HPDE6-E6E7 (cell line): ENCODE measurements at regions not wholly inside any gene's neighbourhood (a gene's known extent, or its start where the extent isn't known, plus 50 kb on each side); places are given as distances from the start of the nearest gene placed in this dataset.

ENCODE experiments used
- DNase-seq: peaks from one replicate; pipeline ENCODE4 v3.0.0; 2011; ENCODE audit warnings: missing footprints; ENCODE audit errors: extremely low spot score

- DNase-seq: no peak
These were observed 129.2 kb upstream of the PDZRN3 start for GRCh38 chr3:73753985-73754384.

DNA sequence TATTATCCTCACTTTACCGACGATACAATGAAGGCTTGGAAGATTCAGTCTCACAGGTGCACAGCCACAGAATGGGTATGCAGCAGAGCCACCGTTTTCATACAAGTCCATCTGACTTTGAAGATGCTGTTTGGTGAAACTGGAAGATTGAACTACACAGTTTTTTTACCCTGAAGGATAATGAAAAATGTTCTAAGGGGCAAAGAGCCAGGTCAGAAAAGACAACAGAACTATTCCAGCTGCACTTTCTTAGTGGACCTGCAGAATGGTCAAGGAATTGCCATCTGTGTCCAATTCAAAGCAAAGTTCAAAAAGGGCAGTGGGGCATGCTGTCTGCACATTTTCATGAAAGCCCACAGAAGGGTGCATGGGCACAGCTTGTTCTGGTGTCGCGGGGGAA lies 127.6 kb upstream of the PDZRN3 start:
- no peak for DNase-seq

DNA sequence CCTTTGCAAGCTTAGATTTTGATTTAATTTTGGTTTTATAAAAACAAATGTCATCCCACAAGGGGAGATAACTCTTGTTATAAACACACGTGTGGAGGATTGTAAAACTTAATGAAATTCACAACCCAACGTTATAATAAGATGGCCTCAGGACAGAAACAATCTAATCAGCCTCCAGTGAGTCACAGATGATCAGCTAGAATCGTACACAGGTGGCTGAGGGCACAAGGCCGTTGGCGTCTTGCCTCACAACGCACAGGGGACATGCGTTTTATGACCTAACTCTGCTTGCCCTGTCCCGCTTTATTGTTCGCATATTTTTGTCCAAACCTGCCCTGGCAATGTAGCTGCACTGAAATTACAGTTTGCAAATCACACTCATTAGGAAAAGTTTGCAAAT lies 121.9 kb upstream of the PDZRN3 start:
- DNase-seq: no peak

- no peak for DNase-seq
These were observed 120.9 kb upstream of the PDZRN3 start for GRCh38 chr3:73745526-73746191.

DNA sequence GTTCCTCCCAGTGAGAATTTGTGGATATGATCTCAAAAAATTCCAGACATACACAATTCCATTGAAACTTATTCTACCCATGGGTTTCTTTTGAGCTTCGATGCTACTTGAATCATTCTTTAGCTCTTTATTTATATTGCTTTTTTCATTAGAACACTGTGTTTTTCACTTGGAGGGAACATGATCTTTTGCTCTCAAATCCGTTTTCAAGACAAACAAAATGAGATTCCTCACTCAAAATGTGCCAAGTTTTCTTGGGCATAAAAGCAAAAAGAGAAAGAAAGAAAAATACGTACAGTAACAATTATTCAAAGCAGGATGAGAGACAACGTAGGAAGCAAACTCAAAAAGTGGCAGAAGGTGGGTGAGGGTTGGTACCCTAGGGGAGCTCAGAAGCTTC lies 118.8 kb upstream of the PDZRN3 start:
- no peak for DNase-seq

- no peak for DNase-seq
These were observed 115.2 kb upstream of the PDZRN3 start for GRCh38 chr3:73739791-73740453.

DNA sequence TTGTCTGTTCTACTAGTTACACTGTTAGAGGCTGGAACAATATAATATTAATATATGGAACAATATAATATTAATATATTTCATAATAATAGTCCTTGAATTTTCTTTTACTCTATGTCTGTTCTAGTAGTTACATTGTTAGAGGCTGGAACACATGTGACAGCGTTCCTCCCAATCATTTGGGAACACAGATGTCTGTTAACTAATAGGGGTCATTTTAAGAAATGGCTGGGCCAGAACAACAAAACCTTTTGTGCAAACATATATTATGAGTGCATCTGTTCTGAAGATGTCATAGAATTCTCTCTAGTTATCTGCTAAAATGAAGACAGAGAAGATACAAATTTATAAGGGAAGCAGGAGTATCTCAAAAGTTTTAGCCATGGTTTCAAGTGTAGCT lies 114.0 kb upstream of the PDZRN3 start:
- no peak for DNase-seq

GRCh38 chr3:73734211-73735089 lies 109.7 kb upstream of the PDZRN3 start:
- DNase-seq: no peak

DNA sequence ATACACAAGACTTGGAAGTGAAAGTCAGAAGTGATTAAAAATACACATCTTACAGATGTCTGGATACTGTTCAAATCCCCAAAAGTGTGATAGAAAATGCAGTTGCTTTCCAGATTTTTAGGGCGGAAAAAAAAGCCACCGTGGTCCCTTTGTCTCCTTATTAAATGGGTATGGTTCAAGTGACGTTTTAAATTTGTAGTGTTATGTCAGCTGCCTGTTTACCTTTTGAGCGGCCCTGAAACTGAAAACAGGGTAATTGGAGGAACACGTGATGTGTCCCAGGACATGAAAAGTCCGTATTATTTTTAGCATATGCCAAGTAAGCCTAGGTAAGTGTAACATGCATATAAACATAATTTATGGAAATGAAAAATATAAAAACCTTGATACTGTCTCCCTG lies 109.0 kb upstream of the PDZRN3 start:
- no peak for DNase-seq

DNA sequence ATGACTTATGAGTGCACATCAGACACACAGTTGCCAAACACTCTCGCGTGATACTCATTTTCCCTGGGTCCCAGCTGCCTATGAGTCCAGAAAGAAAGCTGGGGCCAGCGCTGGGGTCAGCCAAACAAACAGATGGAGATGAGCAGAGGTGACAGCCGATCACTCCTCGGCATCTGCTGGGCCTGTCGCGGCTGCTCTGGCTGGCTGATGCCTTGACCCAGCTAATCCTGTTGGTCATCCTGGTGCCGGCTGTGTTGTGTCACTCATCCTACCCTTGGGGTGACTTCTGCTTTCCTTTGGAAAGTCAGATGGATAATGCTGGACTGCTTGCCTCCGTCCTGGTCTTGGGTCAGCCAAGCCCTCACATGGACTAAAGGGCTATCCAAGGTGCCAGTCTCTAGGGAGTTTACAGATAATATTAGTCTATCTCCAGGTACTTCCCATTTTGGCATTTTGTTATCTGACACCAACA lies 105.3 kb upstream of the PDZRN3 start:
- DNase-seq: no peak

DNA sequence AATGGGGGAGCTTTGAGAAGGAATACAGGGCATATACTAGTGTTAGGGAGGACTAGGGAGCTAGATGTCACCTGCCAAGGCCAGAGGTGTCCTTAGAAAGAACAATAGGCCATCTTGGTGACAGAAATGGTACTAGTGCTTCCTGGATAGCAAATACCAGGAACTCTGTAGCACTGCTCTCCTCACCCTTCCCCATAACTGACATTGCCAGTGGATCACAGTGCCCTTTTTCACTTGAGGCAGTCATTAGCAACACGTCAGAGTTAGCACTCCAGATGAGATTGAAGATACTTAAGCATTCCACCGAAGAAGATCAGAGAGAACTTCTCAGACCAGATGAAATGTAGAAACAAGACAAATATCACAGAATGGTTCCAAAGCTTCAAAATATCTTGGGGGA lies 103.1 kb upstream of the PDZRN3 start:
- DNase-seq: no peak

DNA sequence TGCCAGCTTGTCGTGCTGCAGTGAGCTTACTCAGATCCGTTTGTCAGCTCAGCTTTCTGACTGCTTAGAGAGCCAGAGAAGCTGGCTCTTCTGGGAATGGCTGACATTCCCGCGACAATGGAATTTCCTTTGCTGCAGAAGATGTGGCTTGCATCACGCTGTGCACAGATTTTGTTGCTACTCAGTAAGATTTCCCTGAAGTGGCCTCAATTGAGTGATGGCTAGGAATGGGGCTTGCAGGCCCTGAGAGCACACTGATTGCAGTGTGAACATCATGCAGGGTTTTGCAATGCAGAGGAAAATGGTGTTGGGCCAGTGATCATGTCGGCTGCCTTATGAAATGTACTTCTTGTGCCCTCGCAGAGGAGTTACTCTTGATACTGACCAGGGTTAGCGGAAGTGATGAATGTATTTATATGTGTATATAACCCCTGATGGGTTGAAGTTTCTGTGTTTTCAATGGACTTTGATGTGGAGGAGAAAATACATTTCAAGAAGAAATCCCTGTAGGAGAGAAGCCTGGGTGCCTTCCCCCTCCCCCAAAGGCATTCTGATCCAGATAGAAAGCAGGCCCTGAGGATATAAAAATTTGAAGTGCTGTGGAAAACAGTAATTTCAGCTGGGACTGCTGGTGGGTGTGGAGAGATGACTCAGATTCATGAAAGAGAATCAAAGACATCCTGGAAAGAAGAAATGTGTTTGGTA lies 102.5 kb upstream of the PDZRN3 start:
- DNase-seq: no peak

GRCh38 chr3:73723596-73723995 lies 98.9 kb upstream of the PDZRN3 start:
- DNase-seq: no peak

GRCh38 chr3:73719861-73720260 lies 95.1 kb upstream of the PDZRN3 start:
- DNase-seq: no peak

DNA sequence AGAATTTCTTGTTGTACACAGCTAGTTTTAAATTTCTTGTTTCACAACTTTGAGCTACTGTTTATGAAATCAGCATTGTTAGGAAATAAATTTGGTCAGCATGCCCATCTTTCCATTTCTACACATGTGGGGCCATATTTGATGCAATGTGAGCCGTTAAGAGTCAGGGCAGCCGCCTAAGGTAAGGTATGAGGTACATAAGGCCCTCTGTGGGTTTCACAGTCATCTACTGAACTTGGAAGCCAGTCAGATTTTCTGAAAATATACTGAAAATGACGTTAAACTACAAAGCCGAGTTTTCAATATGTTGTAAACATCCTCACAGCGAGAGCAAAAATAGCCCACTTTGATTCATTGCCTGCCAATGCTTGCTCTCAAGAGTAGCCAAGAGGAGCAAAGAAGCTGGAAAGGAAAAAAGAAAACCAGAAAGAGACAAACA lies 94.7 kb upstream of the PDZRN3 start:
- DNase-seq: no peak

- no peak for DNase-seq
These were observed 93.8 kb upstream of the PDZRN3 start for GRCh38 chr3:73718326-73719110.

- no peak for DNase-seq
These were observed 91.7 kb upstream of the PDZRN3 start for GRCh38 chr3:73716418-73716817.

DNA sequence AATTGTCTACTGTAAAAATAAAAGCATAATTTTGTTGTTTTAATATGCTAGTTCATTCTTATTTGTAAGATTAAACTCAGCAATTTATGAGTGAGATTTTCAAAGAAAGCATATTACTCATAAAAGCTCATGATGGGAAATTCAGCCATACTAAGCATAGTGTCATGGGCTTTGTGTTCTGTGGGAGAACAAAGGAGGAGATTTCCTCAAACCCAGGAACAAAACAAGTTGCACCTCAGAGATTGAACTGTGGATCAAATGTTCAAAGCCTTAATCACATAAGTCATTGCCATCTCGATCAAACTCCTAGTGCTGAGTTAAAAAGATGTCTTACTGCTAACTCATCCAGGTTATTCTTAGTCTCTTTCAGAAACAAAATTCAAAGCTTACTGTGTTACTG lies 85.6 kb upstream of the PDZRN3 start:
- no peak for DNase-seq

DNA sequence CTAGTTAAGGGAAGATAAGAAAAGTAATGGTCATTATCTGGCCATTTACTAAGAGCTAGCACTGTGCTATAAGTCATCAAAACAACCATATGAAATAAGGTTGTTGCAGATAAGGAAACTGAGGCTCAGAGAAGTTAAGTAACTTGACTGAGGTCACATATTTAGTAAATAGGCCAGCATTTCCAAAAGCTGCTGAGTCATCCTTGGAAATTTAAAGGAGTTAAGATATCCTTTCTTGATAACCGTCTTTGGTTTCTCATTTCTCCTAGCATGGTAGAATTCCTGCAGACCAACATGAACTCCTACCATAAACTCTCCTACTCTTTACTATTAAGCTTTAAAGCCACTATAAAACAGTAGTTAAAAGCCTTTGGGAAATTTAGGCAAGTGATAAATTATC lies 85.0 kb upstream of the PDZRN3 start:
- no peak for DNase-seq

DNA sequence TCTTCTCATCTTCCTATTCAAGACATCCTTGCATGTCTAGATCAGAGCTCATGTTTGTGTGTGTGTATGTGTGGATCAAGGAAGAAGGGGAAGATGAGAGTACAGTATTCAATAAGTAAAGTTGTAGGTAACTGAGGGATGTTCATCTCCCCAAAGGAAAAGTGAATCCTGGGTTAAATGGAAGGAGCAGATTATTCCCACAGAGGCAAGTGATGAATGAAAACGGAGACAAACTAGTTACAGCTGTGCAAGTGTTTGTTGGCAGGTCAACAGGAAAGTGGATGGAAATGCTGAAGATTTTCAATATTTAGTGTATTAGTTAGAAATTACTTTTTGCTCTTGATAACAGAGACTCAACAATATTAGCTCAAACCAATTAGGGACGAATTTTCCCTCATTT lies 84.2 kb upstream of the PDZRN3 start:
- no peak for DNase-seq

DNA sequence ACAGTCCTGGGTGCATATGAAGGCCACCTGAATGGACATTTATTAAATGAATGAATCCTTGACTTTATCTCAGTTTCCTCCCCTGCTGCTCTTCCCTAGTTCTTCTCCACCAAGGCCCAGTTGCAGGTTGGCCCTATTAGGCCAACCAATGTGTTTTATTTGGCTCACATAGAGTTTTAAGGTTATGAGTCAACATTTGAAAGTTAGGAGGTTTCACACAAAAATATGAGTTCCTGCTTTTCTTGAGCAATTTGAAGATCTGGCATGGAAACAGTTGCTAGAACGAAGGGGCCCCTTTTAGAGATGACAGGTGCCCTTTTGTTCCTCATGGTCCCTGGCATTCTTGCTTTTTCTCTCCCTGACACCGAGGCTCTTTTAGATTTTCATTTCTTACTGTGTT lies 83.0 kb upstream of the PDZRN3 start:
- no peak for DNase-seq
